ENCODE measurements at regions not wholly inside any gene's neighbourhood (a gene's known extent, or its start where the extent isn't known, plus 50 kb on each side); places are given as distances from the start of the nearest gene placed in this dataset.
"Not testable (repeated sequence)": the region's sequence is repeated elsewhere in the genome, so short reads cannot be mapped to it uniquely, and the experiment has no call there.

- not testable (repeated sequence) for H3K36me3 Mint-ChIP-seq (ENCODE audit: insufficient read depth in 1 of 3, low read depth in 3 of 3); H3K4me3 Mint-ChIP-seq; H3K4me1 ChIP-seq (ENCODE audit: insufficient read depth, low read length)
Observed at GRCh38 chr17:16882926-16883265, 89.0 kb downstream of the TNFRSF13B start.

More at GRCh38 chr17:16882926-16883265, 89.0 kb downstream of the TNFRSF13B start:
- not testable (repeated sequence) for H2BK120ac ChIP-seq (ENCODE audit: low read depth, low read length, poor library complexity, severe bottlenecking); H3K4me1 Mint-ChIP-seq; H2BK5ac ChIP-seq (ENCODE audit: insufficient read length, low read length); H3K27me3 Mint-ChIP-seq (ENCODE audit: low read depth); H3K14ac ChIP-seq (ENCODE audit: insufficient read depth, low read length); DNase-seq; H4K8ac ChIP-seq (replicated peaks; ENCODE audit: insufficient read length, low read depth, low read length); H3K27me3 ChIP-seq (ENCODE audit: insufficient read depth, low read length); H2BK20ac ChIP-seq (ENCODE audit: low read depth, low read length, poor library complexity, severe bottlenecking); H3K79me2 ChIP-seq (ENCODE audit: insufficient read depth, low read length); H3K23ac ChIP-seq (ENCODE audit: insufficient read length, low read depth, low read length); H2BK12ac ChIP-seq (ENCODE audit: insufficient read length, low read depth, low read length); H3K56ac ChIP-seq (ENCODE audit: insufficient read length, low read depth, low read length); H2AFZ ChIP-seq (ENCODE audit: low read length); H4K91ac ChIP-seq (ENCODE audit: insufficient read length, low read depth, low read length); H3T11ph ChIP-seq (ENCODE audit: low read length); H3K4me2 ChIP-seq (ENCODE audit: insufficient read depth, insufficient read length, low read length); H3K79me1 ChIP-seq (ENCODE audit: insufficient read depth, low read depth, low read length, poor library complexity, severe bottlenecking); H3K27ac ChIP-seq (ENCODE audit: insufficient read length, low read depth, low read length); H3K9ac ChIP-seq (ENCODE audit: extremely low read depth, insufficient read length, low read length); H3K9me3 ChIP-seq (ENCODE audit: control insufficient read depth, low read depth, low read length); H3K9me3 Mint-ChIP-seq; H4K5ac ChIP-seq (ENCODE audit: insufficient read length, low read depth, low read length); H3K23me2 ChIP-seq (ENCODE audit: insufficient read length, low read depth, low read length, poor library complexity, severe bottlenecking); H4K20me1 ChIP-seq (ENCODE audit: control insufficient read depth, insufficient read depth, insufficient read length); H3K27ac Mint-ChIP-seq; H3K4ac ChIP-seq (ENCODE audit: low read depth, low read length); H2BK15ac ChIP-seq (ENCODE audit: low read depth, low read length); H3K18ac ChIP-seq (ENCODE audit: insufficient read length, low read depth, low read length); H2AK5ac ChIP-seq (ENCODE audit: insufficient read length, low read length)
- no CpG with 5 or more reads among the region's 7 CpGs for WGBS (ENCODE audit: extremely low coverage, insufficient read length, low lambda C conversion rate)

All from H9 (cell line).